Loucy (cell line): ENCODE measurements at regions not wholly inside any gene's neighbourhood (a gene's known extent, or its start where the extent isn't known, plus 50 kb on each side); places are given as distances from the start of the nearest gene placed in this dataset.

ENCODE experiments used
- H2AFZ ChIP-seq: fragments of 200-600 bp; sonication (generic); 2 replicates; pipeline ENCODE4 v1.6.0; 2016; ENCODE audit warnings: antibody characterized with exemption, mild to moderate bottlenecking, low read length, moderate library complexity
- H3F3A ChIP-seq: fragments of 200-600 bp; 2 replicates; pipeline ENCODE4 v1.6.0; 2016; ENCODE audit warnings: antibody characterized with exemption, low read depth, mild to moderate bottlenecking
- H3K27me3 ChIP-seq: fragments of 200-600 bp; sonication (generic); 2 replicates; pipeline ENCODE4 v1.6.1; 2014; ENCODE audit warnings: low read length, mild to moderate bottlenecking; ENCODE audit not compliant: insufficient read depth, poor library complexity, severe bottlenecking
- H3K36me3 ChIP-seq: fragments of 200-600 bp; sonication (generic); 2 replicates; pipeline ENCODE4 v1.6.1; 2016; ENCODE audit warnings: low read length; ENCODE audit not compliant: insufficient read depth
- H3K4me1 ChIP-seq: fragments of 200-600 bp; sonication (generic); 2 replicates; pipeline ENCODE4 v1.5.1; 2014; ENCODE audit warnings: low read length, mild to moderate bottlenecking; ENCODE audit not compliant: insufficient read depth, poor library complexity, severe bottlenecking
- H3K4me2 ChIP-seq: fragments of 200-600 bp; sonication (generic); 2 replicates; pipeline ENCODE4 v1.6.0; 2014; ENCODE audit warnings: antibody characterized with exemption, low read length, low read depth, mild to moderate bottlenecking; ENCODE audit not compliant: poor library complexity, severe bottlenecking
- H3K4me3 ChIP-seq: fragments of 200-600 bp; sonication (generic); 2 replicates; pipeline ENCODE4 v1.5.1; 2014; ENCODE audit warnings: low read length, mild to moderate bottlenecking, mixed read lengths; ENCODE audit not compliant: poor library complexity, severe bottlenecking
- H3K79me2 ChIP-seq: fragments of 200-600 bp; sonication (generic); 2 replicates; pipeline ENCODE4 v1.6.1; 2014; ENCODE audit warnings: low read length; ENCODE audit not compliant: insufficient read depth
- H3K9ac ChIP-seq: fragments of 200-600 bp; sonication (generic); 2 replicates; pipeline ENCODE4 v1.6.0; 2014; ENCODE audit warnings: mild to moderate bottlenecking, low read depth, low read length, moderate library complexity; ENCODE audit not compliant: poor library complexity, severe bottlenecking
- H3K9me2 ChIP-seq: fragments of 200-600 bp; sonication (generic); replicated peaks from 2 replicates; pipeline ENCODE4 v1.6.1; 2016; ENCODE audit warnings: low read depth, low read length, mixed read lengths
- H3K9me3 ChIP-seq: fragments of 200-600 bp; sonication (generic); 2 replicates; pipeline ENCODE4 v1.6.1; 2014; ENCODE audit warnings: mild to moderate bottlenecking, antibody characterized with exemption, low read length, low read depth; ENCODE audit not compliant: insufficient read depth
- H4K20me1 ChIP-seq: fragments of 200-600 bp; sonication (generic); 2 replicates; pipeline ENCODE4 v1.6.0; 2014; ENCODE audit warnings: antibody characterized with exemption, low read length, mild to moderate bottlenecking; ENCODE audit not compliant: insufficient read depth, poor library complexity, severe bottlenecking
- EZH2phosphoT487 ChIP-seq: fragments of 200-600 bp; IDR thresholded peaks from 2 replicates; pipeline ENCODE4 v1.6.1; 2018; ENCODE audit warnings: antibody characterized with exemption, mild to moderate bottlenecking, moderate library complexity, borderline replicate concordance
- TF ChIP-seq, protein P1 (sequence below): fragments of 200-600 bp; sonication (generic); conservative IDR thresholded peaks from 2 replicates; pipeline ENCODE4 v1.5.1; 2014; ENCODE audit warnings: mild to moderate bottlenecking, antibody characterized with exemption, low read length

DNA sequence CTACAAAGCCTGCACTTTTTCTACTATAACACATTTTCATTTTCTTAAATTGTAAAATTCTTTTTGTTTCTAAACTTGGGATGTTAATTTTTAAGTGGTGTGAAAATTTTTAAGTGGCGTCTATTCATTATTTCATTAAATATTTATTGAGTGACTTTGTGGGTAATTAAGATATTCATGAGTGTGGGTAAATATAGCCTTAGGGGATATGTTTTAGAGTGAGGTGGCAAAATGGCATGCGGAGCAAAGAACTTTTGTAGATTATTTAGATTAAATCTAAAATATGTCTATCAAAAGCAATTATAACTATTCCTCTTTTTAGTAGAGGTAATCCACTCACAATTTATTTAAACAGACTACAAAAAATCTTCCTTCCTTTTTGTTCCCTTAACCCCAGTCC lies 188.4 kb downstream of the PCSK1 start:
- no peaks in the 10 kb centered on the region for H3K79me2 ChIP-seq
- no peaks in the 10 kb centered on the region for H3K9me2 ChIP-seq
- TF ChIP-seq, protein P1, sequence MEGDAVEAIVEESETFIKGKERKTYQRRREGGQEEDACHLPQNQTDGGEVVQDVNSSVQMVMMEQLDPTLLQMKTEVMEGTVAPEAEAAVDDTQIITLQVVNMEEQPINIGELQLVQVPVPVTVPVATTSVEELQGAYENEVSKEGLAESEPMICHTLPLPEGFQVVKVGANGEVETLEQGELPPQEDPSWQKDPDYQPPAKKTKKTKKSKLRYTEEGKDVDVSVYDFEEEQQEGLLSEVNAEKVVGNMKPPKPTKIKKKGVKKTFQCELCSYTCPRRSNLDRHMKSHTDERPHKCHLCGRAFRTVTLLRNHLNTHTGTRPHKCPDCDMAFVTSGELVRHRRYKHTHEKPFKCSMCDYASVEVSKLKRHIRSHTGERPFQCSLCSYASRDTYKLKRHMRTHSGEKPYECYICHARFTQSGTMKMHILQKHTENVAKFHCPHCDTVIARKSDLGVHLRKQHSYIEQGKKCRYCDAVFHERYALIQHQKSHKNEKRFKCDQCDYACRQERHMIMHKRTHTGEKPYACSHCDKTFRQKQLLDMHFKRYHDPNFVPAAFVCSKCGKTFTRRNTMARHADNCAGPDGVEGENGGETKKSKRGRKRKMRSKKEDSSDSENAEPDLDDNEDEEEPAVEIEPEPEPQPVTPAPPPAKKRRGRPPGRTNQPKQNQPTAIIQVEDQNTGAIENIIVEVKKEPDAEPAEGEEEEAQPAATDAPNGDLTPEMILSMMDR: no peak
- TF ChIP-seq EZH2phosphoT487: no peak
- no peak overlapping the region for H3K9ac ChIP-seq
- no peaks in the 10 kb centered on the region for H3K9me3 ChIP-seq
- no peaks in the 10 kb centered on the region for H3K4me1 ChIP-seq
- H3K4me3 ChIP-seq: no peak overlapping the region
- H4K20me1 ChIP-seq: no peaks in the 10 kb centered on the region
- H2AFZ ChIP-seq: no peak overlapping the region
- H3K36me3 ChIP-seq: no peaks in the 10 kb centered on the region
- no peak overlapping the region for H3K4me2 ChIP-seq
- no peaks in the 10 kb centered on the region for H3F3A ChIP-seq
- H3K27me3 ChIP-seq: no peaks in the 10 kb centered on the region

DNA sequence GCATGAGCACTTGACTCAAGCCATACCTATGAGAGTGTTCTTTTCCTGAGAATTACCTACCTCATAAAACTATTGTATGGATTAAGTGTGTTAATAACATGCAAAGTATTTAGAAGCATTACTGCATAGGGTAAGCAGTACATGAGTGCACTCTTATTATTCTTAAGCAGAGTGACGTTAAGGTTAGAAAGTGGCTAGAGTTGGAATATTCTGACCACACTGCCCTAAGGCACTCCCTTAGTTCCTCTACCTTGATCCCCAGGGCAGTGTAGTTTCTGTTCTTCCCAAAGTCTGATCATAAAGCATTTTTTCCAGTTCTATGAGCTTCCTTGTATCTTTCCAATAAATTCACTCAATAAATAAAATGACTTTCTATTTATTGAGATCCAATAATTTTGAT lies 189.2 kb downstream of the PCSK1 start:
- Histone ChIP-seq H3F3A (no peaks in the 10 kb centered on the region), H3K9me3 (no peaks in the 10 kb centered on the region), H3K9me2 (no peaks in the 10 kb centered on the region), H3K4me1 (no peaks in the 10 kb centered on the region), H3K36me3 (no peaks in the 10 kb centered on the region), H3K9ac (no peak overlapping the region), H2AFZ (no peak overlapping the region), H3K4me2 (no peak overlapping the region), H3K27me3 (no peaks in the 10 kb centered on the region), H4K20me1 (no peaks in the 10 kb centered on the region), H3K79me2 (no peaks in the 10 kb centered on the region), H3K4me3 (no peak overlapping the region)
- TF ChIP-seq, protein P1: no peak
- no peak for TF ChIP-seq EZH2phosphoT487

DNA sequence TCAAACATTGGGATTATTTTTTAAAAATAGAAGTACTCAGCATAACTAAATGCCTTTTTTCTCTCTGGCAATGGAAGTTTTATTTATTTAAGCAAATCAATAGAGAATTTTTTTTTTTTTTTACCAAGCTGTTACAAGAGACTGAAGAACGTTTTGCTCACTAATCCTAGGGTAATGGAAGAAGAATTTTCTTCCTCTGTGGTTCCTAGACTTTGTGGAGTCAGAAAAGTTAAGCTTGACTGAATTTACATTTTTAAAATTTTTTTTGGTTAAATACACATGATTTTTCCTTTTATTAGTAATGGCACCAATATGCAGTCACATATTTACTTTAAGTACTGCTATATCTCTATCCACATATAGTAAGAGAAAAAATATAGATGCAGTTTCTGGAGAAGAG lies 189.8 kb downstream of the PCSK1 start:
- Histone ChIP-seq H3K36me3 (no peaks in the 10 kb centered on the region), H3K4me2 (no peak overlapping the region), H2AFZ (no peak overlapping the region), H3K79me2 (no peaks in the 10 kb centered on the region), H3K4me1 (no peaks in the 10 kb centered on the region), H3K27me3 (no peaks in the 10 kb centered on the region), H3K9me2 (no peaks in the 10 kb centered on the region), H3K9ac (no peak overlapping the region), H4K20me1 (no peaks in the 10 kb centered on the region), H3F3A (no peaks in the 10 kb centered on the region), H3K4me3 (no peak overlapping the region), H3K9me3 (no peaks in the 10 kb centered on the region)
- TF ChIP-seq EZH2phosphoT487: no peak
- TF ChIP-seq, protein P1: no peak
